WTC11 (cell line): ENCODE measurements at regions not wholly inside any gene's neighbourhood (a gene's known extent, or its start where the extent isn't known, plus 50 kb on each side); places are given as distances from the start of the nearest gene placed in this dataset.

Experiments
- ATAC-seq: fragments of 200-7000 bp; cut with Tn5 transposase; 2 replicates; pipeline ENCODE4 v1.10.0; 2021; ENCODE audit warnings: mild to moderate bottlenecking, moderate library complexity
- CTCF ChIA-PET: fragments of 300-600 bp; sonication (Branson Sonifier 250); formaldehyde crosslinking; loops from one replicate; lab custom pipeline; 2021; ENCODE audit warnings: antibody characterized with exemption; lab: Charles Lee
- POLR2A ChIA-PET: fragments of 350-600 bp; sonication (Branson Sonifier 250); formaldehyde crosslinking; loops from one replicate; lab custom pipeline; 2021; ENCODE audit warnings: antibody characterized with exemption; lab: Charles Lee
- DNase-seq: peaks from one replicate; pipeline ENCODE4 v3.0.0; 2021; ENCODE audit warnings: low spot score
- H3K27ac Mint-ChIP-seq: 2 replicates; pipeline ENCODE4 v1.8.0; 2021; ENCODE audit warnings: mixed read lengths
- H3K27me3 Mint-ChIP-seq: 2 replicates; pipeline ENCODE4 v1.8.0; 2021; ENCODE audit warnings: low read depth, mild to moderate bottlenecking, moderate library complexity, mixed read lengths
- H3K36me3 Mint-ChIP-seq: 2 replicates; pipeline ENCODE4 v1.8.0; 2021; ENCODE audit warnings: mixed read lengths
- H3K4me1 Mint-ChIP-seq: 2 replicates; pipeline ENCODE4 v1.8.0; 2022; ENCODE audit warnings: mixed read lengths
- H3K4me3 Mint-ChIP-seq: 2 replicates; pipeline ENCODE4 v1.8.0; 2021; ENCODE audit warnings: mild to moderate bottlenecking, moderate library complexity, mixed read lengths
- H3K9me3 Mint-ChIP-seq: 2 replicates; pipeline ENCODE4 v1.8.0; 2021; ENCODE audit warnings: mixed read lengths
- ELF4 ChIP-seq: sonication (generic); formaldehyde crosslinking; IDR thresholded peaks from 2 replicates; pipeline ENCODE4 v1.8.1; 2022; ENCODE audit warnings: low read depth, mild to moderate bottlenecking, moderate library complexity, missing genetic modification reagents
- FOXK1 ChIP-seq: sonication (generic); formaldehyde crosslinking; IDR thresholded peaks from 2 replicates; pipeline ENCODE4 v1.8.0; 2022; ENCODE audit warnings: mild to moderate bottlenecking, moderate library complexity, missing genetic modification reagents
- GABPB1 ChIP-seq: sonication (generic); formaldehyde crosslinking; IDR thresholded peaks from 2 replicates; pipeline ENCODE4 v1.8.1; 2023; ENCODE audit warnings: mild to moderate bottlenecking, missing genetic modification reagents
- GTF2I ChIP-seq: fragments of 250-450 bp; sonication (Bioruptor Pico); conservative IDR thresholded peaks from 2 replicates; pipeline ENCODE4 v1.4.0; 2021; ENCODE audit warnings: mild to moderate bottlenecking
- HMGA2 ChIP-seq: fragments of 250-450 bp; sonication (Bioruptor Pico); IDR thresholded peaks from 2 replicates; pipeline ENCODE4 v1.4.0; 2021; ENCODE audit warnings: mild to moderate bottlenecking, moderate library complexity
- IRF2 ChIP-seq: sonication (generic); formaldehyde crosslinking; IDR thresholded peaks from 2 replicates; pipeline ENCODE4 v1.8.0; 2022; ENCODE audit warnings: low read depth, missing genetic modification reagents, borderline replicate concordance
- NR2C2 ChIP-seq: sonication (generic); formaldehyde crosslinking; IDR thresholded peaks from 2 replicates; pipeline ENCODE4 v1.8.0; 2022; ENCODE audit warnings: mild to moderate bottlenecking, missing genetic modification reagents
- RELA ChIP-seq: sonication (generic); formaldehyde crosslinking; IDR thresholded peaks from 2 replicates; pipeline ENCODE4 v1.8.1; 2022; ENCODE audit warnings: missing genetic modification reagents, mild to moderate bottlenecking, borderline replicate concordance
- SMAD3 ChIP-seq: sonication (generic); formaldehyde crosslinking; IDR thresholded peaks from 2 replicates; pipeline ENCODE4 v1.8.0; 2022; ENCODE audit warnings: missing genetic modification reagents, mild to moderate bottlenecking, borderline replicate concordance
- SP1 ChIP-seq: sonication (generic); formaldehyde crosslinking; conservative IDR thresholded peaks from 2 replicates; pipeline ENCODE4 v1.8.1; 2022; ENCODE audit warnings: missing genetic modification reagents
- ZNF232 ChIP-seq: sonication (generic); formaldehyde crosslinking; IDR thresholded peaks from 2 replicates; pipeline ENCODE4 v1.8.0; 2022; ENCODE audit warnings: mild to moderate bottlenecking, missing genetic modification reagents
- TF ChIP-seq, protein P1 (sequence below): sonication (generic); formaldehyde crosslinking; IDR thresholded peaks from 2 replicates; pipeline ENCODE4 v1.8.0; 2022; ENCODE audit warnings: mild to moderate bottlenecking, missing genetic modification reagents
- TF ChIP-seq, protein P2 (sequence below): fragments of 250-450 bp; sonication (Bioruptor Pico); IDR thresholded peaks from 2 replicates; pipeline ENCODE4 v1.9.0; 2021; ENCODE audit warnings: mild to moderate bottlenecking, borderline replicate concordance
- TF ChIP-seq, protein P3 (sequence below): sonication (generic); formaldehyde crosslinking; conservative IDR thresholded peaks from 2 replicates; pipeline ENCODE4 v1.8.1; 2023; ENCODE audit warnings: mild to moderate bottlenecking, low read depth, missing genetic modification reagents, moderate library complexity
- TF ChIP-seq, protein P4 (sequence below): sonication (generic); formaldehyde crosslinking; IDR thresholded peaks from 2 replicates; pipeline ENCODE4 v1.8.0; 2023; ENCODE audit warnings: missing genetic modification reagents, mild to moderate bottlenecking, borderline replicate concordance

DNA sequence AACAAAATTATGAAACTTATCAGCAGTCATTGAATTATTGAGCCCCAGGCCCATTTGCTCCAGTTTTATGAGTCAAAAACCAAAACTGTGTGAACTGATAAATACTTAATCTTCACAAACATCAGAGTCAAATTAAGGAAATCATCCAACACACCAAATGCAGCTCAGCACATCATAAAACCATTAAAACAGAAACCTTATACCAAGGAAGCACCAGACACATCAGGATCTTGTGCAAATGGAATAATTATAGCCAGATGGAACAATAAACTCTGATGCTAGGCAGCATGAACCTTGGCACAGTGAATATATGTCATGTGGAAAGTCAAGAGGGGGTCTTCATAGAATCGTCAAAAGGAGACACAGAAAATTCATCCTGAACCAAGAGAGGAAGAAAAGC is 410.7 kb upstream of the API5 start:
- no peak overlapping the region for H3K4me3 Mint-ChIP-seq
- no peaks in the 10 kb centered on the region for H3K36me3 Mint-ChIP-seq
- DNase-seq (no peak), ATAC-seq (no peak)
- ChIA-PET POLR2A (no interaction called here), CTCF (no interaction called here)
- H3K4me1 Mint-ChIP-seq = no peaks in the 10 kb centered on the region
- no peaks in the 10 kb centered on the region for H3K27me3 Mint-ChIP-seq
- H3K9me3 Mint-ChIP-seq = peaks cover 18% of the 10 kb centered on the region
- H3K27ac Mint-ChIP-seq = no peak overlapping the region
- no peak for TF ChIP-seq SP1 (CRISPR knock-in tag)
- no peak for TF ChIP-seq ZNF232 (CRISPR knock-in tag)
- no peak for TF ChIP-seq GABPB1 (CRISPR knock-in tag)
- TF ChIP-seq NR2C2 = no peak
- no peak for TF ChIP-seq SMAD3 (CRISPR knock-in tag)
- TF ChIP-seq GTF2I (CRISPR knock-in tag) = no peak
- TF ChIP-seq, protein P1, sequence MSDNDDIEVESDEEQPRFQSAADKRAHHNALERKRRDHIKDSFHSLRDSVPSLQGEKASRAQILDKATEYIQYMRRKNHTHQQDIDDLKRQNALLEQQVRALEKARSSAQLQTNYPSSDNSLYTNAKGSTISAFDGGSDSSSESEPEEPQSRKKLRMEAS (CRISPR knock-in tag) = no peak
- no peak for TF ChIP-seq FOXK1
- no peak for TF ChIP-seq RELA (CRISPR knock-in tag)
- TF ChIP-seq HMGA2 (CRISPR knock-in tag) = no peak
- TF ChIP-seq, protein P2, sequence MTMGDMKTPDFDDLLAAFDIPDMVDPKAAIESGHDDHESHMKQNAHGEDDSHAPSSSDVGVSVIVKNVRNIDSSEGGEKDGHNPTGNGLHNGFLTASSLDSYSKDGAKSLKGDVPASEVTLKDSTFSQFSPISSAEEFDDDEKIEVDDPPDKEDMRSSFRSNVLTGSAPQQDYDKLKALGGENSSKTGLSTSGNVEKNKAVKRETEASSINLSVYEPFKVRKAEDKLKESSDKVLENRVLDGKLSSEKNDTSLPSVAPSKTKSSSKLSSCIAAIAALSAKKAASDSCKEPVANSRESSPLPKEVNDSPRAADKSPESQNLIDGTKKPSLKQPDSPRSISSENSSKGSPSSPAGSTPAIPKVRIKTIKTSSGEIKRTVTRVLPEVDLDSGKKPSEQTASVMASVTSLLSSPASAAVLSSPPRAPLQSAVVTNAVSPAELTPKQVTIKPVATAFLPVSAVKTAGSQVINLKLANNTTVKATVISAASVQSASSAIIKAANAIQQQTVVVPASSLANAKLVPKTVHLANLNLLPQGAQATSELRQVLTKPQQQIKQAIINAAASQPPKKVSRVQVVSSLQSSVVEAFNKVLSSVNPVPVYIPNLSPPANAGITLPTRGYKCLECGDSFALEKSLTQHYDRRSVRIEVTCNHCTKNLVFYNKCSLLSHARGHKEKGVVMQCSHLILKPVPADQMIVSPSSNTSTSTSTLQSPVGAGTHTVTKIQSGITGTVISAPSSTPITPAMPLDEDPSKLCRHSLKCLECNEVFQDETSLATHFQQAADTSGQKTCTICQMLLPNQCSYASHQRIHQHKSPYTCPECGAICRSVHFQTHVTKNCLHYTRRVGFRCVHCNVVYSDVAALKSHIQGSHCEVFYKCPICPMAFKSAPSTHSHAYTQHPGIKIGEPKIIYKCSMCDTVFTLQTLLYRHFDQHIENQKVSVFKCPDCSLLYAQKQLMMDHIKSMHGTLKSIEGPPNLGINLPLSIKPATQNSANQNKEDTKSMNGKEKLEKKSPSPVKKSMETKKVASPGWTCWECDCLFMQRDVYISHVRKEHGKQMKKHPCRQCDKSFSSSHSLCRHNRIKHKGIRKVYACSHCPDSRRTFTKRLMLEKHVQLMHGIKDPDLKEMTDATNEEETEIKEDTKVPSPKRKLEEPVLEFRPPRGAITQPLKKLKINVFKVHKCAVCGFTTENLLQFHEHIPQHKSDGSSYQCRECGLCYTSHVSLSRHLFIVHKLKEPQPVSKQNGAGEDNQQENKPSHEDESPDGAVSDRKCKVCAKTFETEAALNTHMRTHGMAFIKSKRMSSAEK (CRISPR knock-in tag) = no peak
- TF ChIP-seq ELF4 (CRISPR knock-in tag) = no peak
- TF ChIP-seq IRF2 (CRISPR knock-in tag) = no peak
- TF ChIP-seq, protein P3, sequence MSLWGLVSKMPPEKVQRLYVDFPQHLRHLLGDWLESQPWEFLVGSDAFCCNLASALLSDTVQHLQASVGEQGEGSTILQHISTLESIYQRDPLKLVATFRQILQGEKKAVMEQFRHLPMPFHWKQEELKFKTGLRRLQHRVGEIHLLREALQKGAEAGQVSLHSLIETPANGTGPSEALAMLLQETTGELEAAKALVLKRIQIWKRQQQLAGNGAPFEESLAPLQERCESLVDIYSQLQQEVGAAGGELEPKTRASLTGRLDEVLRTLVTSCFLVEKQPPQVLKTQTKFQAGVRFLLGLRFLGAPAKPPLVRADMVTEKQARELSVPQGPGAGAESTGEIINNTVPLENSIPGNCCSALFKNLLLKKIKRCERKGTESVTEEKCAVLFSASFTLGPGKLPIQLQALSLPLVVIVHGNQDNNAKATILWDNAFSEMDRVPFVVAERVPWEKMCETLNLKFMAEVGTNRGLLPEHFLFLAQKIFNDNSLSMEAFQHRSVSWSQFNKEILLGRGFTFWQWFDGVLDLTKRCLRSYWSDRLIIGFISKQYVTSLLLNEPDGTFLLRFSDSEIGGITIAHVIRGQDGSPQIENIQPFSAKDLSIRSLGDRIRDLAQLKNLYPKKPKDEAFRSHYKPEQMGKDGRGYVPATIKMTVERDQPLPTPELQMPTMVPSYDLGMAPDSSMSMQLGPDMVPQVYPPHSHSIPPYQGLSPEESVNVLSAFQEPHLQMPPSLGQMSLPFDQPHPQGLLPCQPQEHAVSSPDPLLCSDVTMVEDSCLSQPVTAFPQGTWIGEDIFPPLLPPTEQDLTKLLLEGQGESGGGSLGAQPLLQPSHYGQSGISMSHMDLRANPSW = no peak

DNA sequence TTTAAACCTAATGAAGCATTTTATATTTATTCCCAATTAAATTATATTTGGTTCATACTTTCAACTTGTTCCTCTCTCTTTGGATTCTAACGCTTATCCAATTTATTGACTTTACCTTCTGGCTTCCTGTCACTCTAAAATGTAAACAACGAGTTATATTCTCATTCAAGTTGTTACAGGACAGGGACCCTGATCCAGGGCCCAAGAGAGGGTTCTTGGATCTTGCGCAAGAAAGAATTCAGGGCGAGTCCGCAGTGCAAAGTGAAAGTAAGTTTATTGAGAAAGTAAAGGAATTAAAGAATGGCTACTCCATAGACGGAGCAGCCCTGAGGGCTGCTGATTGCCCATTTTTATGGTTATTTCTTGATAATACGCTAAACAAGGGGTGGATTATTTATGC is 405.6 kb upstream of the API5 start:
- ATAC-seq (no peak), DNase-seq (no peak)
- CTCF ChIA-PET = no interaction called here
- POLR2A ChIA-PET = no interaction called here
- H3K27me3 Mint-ChIP-seq = no peaks in the 10 kb centered on the region
- H3K36me3 Mint-ChIP-seq = peaks cover 2% of the 10 kb centered on the region; the same call in 1 of the 2 replicates
- peaks cover 21% of the 10 kb centered on the region for H3K9me3 Mint-ChIP-seq
- no peak overlapping the region for H3K27ac Mint-ChIP-seq
- H3K4me3 Mint-ChIP-seq = no peak overlapping the region
- no peaks in the 10 kb centered on the region for H3K4me1 Mint-ChIP-seq
- TF ChIP-seq, protein P4, sequence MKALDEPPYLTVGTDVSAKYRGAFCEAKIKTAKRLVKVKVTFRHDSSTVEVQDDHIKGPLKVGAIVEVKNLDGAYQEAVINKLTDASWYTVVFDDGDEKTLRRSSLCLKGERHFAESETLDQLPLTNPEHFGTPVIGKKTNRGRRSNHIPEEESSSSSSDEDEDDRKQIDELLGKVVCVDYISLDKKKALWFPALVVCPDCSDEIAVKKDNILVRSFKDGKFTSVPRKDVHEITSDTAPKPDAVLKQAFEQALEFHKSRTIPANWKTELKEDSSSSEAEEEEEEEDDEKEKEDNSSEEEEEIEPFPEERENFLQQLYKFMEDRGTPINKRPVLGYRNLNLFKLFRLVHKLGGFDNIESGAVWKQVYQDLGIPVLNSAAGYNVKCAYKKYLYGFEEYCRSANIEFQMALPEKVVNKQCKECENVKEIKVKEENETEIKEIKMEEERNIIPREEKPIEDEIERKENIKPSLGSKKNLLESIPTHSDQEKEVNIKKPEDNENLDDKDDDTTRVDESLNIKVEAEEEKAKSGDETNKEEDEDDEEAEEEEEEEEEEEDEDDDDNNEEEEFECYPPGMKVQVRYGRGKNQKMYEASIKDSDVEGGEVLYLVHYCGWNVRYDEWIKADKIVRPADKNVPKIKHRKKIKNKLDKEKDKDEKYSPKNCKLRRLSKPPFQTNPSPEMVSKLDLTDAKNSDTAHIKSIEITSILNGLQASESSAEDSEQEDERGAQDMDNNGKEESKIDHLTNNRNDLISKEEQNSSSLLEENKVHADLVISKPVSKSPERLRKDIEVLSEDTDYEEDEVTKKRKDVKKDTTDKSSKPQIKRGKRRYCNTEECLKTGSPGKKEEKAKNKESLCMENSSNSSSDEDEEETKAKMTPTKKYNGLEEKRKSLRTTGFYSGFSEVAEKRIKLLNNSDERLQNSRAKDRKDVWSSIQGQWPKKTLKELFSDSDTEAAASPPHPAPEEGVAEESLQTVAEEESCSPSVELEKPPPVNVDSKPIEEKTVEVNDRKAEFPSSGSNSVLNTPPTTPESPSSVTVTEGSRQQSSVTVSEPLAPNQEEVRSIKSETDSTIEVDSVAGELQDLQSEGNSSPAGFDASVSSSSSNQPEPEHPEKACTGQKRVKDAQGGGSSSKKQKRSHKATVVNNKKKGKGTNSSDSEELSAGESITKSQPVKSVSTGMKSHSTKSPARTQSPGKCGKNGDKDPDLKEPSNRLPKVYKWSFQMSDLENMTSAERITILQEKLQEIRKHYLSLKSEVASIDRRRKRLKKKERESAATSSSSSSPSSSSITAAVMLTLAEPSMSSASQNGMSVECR (CRISPR knock-in tag) = no peak
